Calu3 (cell line): ENCODE measurements at regions not wholly inside any gene's neighbourhood (a gene's known extent, or its start where the extent isn't known, plus 50 kb on each side); places are given as distances from the start of the nearest gene placed in this dataset.

Source experiments
- BruUV-seq: library from RNA; stranded (reverse); fragments of 400-500 nt; replicated peaks from 2 replicates; lab custom pipeline; 2021; lab: Mats Ljungman, UMichigan
- CTCF ChIA-PET: fragments of 300-600 bp; sonication (Branson Sonifier 250); formaldehyde crosslinking; loops from one replicate; lab custom pipeline; 2022; ENCODE audit warnings: antibody characterized with exemption; lab: Charles Lee
- DNase-seq: peaks from one replicate; pipeline ENCODE4 v3.0.0; 2022
- H3K27ac Mint-ChIP-seq: one replicate; pipeline ENCODE4 v1.8.0; 2022; ENCODE audit warnings: mixed read lengths; ENCODE audit not compliant: unreplicated experiment
- H3K27me3 Mint-ChIP-seq: one replicate; pipeline ENCODE4 v1.8.0; 2022; ENCODE audit warnings: mixed read lengths; ENCODE audit not compliant: unreplicated experiment
- H3K36me3 Mint-ChIP-seq: one replicate; pipeline ENCODE4 v1.8.0; 2022; ENCODE audit warnings: mild to moderate bottlenecking, moderate library complexity, mixed read lengths; ENCODE audit not compliant: insufficient read depth, unreplicated experiment
- H3K4me1 Mint-ChIP-seq: one replicate; pipeline ENCODE4 v1.8.0; 2022; ENCODE audit warnings: mild to moderate bottlenecking, low read depth, mixed read lengths; ENCODE audit not compliant: unreplicated experiment
- H3K4me3 Mint-ChIP-seq: one replicate; pipeline ENCODE4 v1.8.0; 2022; ENCODE audit warnings: mild to moderate bottlenecking, low read depth, moderate library complexity, mixed read lengths; ENCODE audit not compliant: unreplicated experiment
- H3K9me3 Mint-ChIP-seq: one replicate; pipeline ENCODE4 v1.8.0; 2022; ENCODE audit warnings: low read depth, mixed read lengths; ENCODE audit not compliant: unreplicated experiment
- intact Hi-C: fragments of 100-400 bp; cut with micrococcal nuclease; formaldehyde crosslinking; loops from one replicate; pipeline ENCODE4 v1.10.0; 2022; ENCODE audit not compliant: unreplicated experiment
- TF ChIP-seq, protein P1 (sequence below): fragments of 200-600 bp; IDR thresholded peaks from one replicate; pipeline ENCODE4 v1.8.0; 2022; ENCODE audit warnings: antibody characterized with exemption; ENCODE audit not compliant: unreplicated experiment

DNA sequence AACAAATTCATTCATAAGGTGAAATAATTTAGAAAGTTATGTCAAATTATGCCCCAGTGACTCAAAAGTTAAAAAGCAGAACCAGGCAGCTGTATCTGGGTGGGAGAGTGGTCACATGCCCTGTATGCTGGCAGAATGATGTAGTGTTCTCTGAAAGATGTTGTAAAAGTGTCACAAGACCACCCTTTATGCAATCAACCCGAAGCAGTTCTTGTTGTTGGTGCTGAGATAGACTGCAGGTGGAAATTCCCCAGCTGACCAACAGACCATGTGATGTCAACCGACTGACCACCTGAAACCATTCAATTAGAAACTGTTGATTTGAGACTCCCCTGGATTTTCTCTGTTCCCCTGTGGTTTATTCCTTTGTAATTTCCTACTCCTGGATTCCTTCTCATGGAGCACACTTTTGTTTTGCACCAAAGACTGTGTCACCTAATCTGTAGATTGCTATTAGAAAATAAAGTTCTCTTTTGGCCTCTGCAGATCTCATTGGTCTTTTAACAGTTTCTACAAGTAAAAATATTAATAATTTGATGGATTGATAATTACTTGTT is 1341.3 kb upstream of the LRRTM1 start:
- Mint-ChIP-seq H3K4me1 (peaks cover 9% of the 10 kb centered on the region), H3K36me3 (no peaks in the 10 kb centered on the region), H3K4me3 (no peak overlapping the region), H3K9me3 (peaks cover 4% of the 10 kb centered on the region), H3K27ac (no peak overlapping the region), H3K27me3 (no peaks in the 10 kb centered on the region)
- DNase-seq = no peak
- intact Hi-C loops = no loop called here
- BruUV-seq = no TSS peak
- TF ChIP-seq, protein P1, sequence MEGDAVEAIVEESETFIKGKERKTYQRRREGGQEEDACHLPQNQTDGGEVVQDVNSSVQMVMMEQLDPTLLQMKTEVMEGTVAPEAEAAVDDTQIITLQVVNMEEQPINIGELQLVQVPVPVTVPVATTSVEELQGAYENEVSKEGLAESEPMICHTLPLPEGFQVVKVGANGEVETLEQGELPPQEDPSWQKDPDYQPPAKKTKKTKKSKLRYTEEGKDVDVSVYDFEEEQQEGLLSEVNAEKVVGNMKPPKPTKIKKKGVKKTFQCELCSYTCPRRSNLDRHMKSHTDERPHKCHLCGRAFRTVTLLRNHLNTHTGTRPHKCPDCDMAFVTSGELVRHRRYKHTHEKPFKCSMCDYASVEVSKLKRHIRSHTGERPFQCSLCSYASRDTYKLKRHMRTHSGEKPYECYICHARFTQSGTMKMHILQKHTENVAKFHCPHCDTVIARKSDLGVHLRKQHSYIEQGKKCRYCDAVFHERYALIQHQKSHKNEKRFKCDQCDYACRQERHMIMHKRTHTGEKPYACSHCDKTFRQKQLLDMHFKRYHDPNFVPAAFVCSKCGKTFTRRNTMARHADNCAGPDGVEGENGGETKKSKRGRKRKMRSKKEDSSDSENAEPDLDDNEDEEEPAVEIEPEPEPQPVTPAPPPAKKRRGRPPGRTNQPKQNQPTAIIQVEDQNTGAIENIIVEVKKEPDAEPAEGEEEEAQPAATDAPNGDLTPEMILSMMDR = no peak
- CTCF ChIA-PET = no interaction called here

- TF ChIP-seq, protein P1 = no peak
- peaks cover 9% of the 10 kb centered on the region for H3K4me1 Mint-ChIP-seq
- no peaks in the 10 kb centered on the region for H3K27me3 Mint-ChIP-seq
- DNase-seq = no peak
- no peak overlapping the region for H3K27ac Mint-ChIP-seq
- CTCF ChIA-PET = no interaction called here
- no peaks in the 10 kb centered on the region for H3K36me3 Mint-ChIP-seq
- BruUV-seq = no TSS peak
- intact Hi-C loops = no loop called here
- peaks cover 6% of the 10 kb centered on the region for H3K9me3 Mint-ChIP-seq
- H3K4me3 Mint-ChIP-seq = no peak overlapping the region
These were observed 1339.6 kb upstream of the LRRTM1 start for GRCh38 chr2:81644189-81644588.

GRCh38 chr2:81624825-81625224 is 1320.3 kb upstream of the LRRTM1 start:
- no peak for DNase-seq
- Mint-ChIP-seq H3K4me1 (no peaks in the 10 kb centered on the region), H3K27ac (no peak overlapping the region), H3K9me3 (peaks cover 13% of the 10 kb centered on the region), H3K27me3 (no peaks in the 10 kb centered on the region), H3K36me3 (no peaks in the 10 kb centered on the region), H3K4me3 (no peak overlapping the region)
- no TSS peak for BruUV-seq
- CTCF ChIA-PET = interaction anchor here (0.5 to 0.6 kb wide), 2 partner anchors 647 to 1551 kb away, joined by 3 read pairs; no protein-coding TSS in a partner anchor
- intact Hi-C loops = no loop called here
- TF ChIP-seq, protein P1 = no peak

- intact Hi-C loops = no loop called here
- Mint-ChIP-seq H3K27ac (no peak overlapping the region), H3K4me1 (peaks cover 9% of the 10 kb centered on the region), H3K4me3 (no peak overlapping the region), H3K36me3 (no peaks in the 10 kb centered on the region), H3K9me3 (peaks cover 6% of the 10 kb centered on the region), H3K27me3 (no peaks in the 10 kb centered on the region)
- no TSS peak for BruUV-seq
- TF ChIP-seq, protein P1 = no peak
- no peak for DNase-seq
- CTCF ChIA-PET = no interaction called here
These were observed 1295.5 kb upstream of the LRRTM1 start for GRCh38 chr2:81600088-81600487.
